GM19397 (cell line): ENCODE measurements at regions not wholly inside any gene's neighbourhood (a gene's known extent, or its start where the extent isn't known, plus 50 kb on each side); places are given as distances from the start of the nearest gene placed in this dataset.
"Not testable (repeated sequence)": the region's sequence is repeated elsewhere in the genome, so short reads cannot be mapped to it uniquely, and the experiment has no call there.

Experiments
- ATAC-seq: cut with Tn5 transposase; IDR thresholded peaks from one replicate; pipeline ENCODE4 v1.9.1; 2021; ENCODE audit warnings: mild to moderate bottlenecking, moderate library complexity; ENCODE audit not compliant: unreplicated experiment

DNA sequence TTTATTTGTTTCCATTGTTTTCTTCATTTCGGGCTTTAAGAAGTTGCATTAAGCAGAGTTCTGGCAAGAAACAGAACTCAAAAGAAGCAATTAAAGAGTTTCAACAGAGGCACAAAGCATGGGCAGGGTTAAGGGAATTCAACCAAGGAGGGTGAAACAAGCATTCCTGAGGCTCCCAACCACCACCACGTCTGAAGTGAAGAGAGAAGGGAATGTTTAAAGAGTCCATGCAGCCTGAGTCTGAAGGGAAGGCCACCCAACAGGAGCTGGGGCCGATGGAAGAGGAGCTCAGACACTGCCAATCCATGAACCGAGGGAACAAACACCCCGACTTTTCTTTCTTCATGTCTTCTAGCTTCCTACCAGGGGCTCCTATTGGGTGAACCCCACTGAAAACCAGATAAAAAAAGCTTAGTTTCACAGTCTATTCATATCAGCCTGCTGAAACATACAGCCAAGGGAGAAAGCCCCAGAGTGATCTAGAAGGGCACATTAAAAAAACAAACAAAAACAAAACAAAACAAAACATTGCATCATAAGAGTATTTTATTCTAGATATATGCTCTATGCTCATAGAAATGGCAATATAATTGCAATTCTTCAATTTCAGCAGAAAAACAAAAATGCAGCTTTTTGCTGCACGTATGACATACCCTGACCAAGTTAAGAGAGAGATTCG lies 592.1 kb downstream of the TTLL7 start:
- not testable (repeated sequence) for ATAC-seq

DNA sequence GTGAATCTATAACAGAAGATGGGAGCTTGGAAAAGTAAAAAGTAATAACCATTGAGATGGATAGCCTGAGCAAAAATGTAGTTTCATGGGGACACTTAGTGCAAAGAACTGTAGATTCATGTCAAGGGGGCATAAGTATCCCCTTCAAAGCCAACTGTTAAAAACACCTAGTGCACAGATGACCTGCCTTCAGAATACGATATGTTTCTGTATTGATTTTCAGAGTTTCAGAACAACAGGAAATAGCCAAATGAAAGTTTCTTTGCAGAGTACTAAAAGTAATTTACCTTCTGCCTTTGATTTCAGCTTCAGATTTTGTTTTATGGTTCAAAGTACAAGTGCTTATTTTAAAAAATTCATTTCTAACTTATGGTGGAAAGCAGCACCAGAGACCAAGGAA lies 593.1 kb downstream of the TTLL7 start:
- ATAC-seq: peak; percentile 59

DNA sequence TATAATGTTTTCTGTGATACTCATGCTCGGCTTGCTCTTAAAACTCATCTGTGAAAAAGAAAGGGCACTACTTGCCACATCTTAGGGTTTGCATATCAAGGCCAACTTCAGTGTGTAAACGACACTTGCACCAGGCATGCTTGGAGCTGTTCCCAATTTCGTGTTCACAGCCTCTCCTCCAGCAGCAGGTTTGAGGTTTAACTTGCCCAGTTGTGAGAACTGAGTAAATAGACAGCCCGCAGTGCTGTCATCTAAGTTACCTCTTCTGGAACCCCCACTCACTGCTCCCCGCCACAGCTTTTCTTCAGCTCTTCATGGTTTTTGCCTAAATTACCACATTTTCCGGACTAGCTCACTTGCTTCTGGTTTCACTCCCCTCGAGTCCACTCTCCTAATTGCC lies 595.4 kb downstream of the TTLL7 start:
- ATAC-seq: not testable (repeated sequence)

DNA sequence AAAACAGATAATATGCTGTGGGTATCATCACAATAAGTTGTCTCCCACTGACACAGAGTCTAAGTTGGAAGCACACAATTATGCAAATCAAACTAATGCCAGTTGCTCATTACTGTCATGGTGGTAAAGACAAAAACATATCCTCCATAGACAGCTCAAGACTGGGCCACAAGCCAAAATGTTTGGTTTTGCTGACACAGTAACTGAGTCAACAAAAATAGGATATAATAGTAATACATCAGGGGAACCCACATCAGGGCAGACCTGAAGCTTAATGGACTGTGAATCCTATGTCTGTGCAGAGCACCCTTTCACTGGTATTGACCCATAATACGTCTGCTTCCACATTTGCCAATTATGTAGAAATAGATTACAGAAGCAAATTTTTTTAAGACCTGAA lies 597.8 kb downstream of the TTLL7 start:
- ATAC-seq: not testable (repeated sequence)

DNA sequence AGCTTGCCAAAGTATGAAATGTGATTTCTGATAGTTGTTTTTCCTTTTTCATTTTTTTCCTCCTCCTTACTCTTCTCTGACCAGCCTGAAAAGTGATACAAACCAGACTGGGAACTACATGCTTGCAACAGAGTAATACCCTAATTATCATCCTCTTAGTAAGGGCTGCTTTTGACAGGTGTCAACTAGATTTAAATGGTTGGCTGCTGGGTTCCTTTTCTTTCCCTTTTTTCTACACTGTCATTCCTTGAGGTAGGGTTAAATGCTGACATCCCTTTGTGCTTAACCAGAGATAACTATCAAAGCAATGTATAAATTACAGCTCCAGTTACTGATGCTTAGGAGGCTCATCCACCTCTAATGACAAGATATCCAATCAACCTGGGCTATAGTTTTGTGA lies 598.8 kb downstream of the TTLL7 start:
- ATAC-seq: not testable (repeated sequence)

DNA sequence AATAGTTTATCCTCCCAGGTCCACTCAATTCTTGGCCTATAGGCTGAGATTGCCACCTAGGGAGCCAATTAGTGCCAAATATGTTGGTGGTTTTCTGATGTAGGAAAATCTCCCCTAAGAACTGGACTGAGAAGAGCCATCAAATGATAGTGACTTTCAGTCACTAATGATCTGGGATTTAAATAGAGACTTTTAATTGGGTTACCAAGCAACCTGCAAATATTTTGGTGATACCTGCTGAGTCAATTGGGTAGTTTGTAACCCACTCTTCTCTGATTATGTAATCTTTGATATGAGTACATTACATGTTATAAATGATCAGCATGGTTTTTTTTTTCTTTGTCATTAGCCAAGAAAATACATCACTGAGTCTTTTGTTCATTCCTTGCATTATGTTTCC lies 600.8 kb downstream of the TTLL7 start:
- ATAC-seq: not testable (repeated sequence)

DNA sequence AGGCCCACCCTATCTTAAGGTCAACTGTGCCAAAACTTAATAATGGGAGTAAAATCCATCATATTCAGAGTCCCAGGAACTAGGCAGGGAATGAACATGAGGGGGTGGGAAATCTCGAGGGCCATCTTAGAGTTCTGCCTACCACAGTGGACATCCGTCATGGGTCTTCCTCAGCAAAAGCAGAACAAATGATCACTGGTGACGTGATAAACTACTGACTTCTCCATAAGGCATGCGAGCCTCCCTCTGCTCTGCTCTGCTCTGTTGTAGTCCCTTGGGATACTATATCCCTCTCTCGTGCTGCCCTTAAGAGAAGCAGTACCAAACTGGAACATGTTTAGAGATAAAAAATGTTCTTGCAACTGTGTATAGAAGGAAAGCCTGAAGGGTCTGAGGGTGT lies 603.8 kb downstream of the TTLL7 start:
- ATAC-seq: not testable (repeated sequence)

DNA sequence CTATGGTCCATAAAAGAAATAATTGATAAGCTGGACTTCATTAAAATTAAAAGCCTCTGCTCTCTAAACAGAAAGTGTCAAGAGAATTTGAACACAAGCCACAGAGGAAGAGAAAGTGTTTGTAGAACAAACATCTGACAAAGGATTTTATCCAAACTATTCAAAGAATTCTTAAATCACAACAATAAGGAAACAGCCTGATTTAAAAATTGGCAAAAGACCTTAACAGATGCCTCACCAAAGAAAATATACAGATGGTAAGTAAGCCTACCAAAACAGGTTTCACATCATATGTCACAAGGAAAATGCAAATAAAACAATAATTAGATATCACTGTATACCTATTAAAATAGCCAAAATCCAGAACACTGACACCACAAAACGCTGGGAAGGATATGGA lies 612.0 kb downstream of the TTLL7 start:
- ATAC-seq: not testable (repeated sequence)

DNA sequence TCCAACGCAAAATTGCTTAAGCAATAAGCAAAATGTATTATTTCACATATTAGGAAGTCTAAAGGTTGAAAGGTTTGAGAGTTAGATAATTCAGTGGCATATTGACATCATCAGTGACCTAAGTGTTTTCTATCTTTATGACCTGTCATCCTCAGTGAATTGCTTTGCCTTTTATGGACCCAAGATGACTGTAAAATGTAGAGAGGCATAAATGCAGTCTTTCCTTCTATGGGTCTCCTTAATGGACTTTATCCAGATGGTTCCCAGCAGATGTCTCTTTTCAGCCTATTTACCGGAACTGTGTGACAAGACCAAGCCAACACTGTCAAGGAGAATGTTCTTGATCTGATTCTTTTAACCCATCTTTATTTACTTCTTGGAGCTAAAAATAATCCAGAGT lies 615.8 kb downstream of the TTLL7 start:
- ATAC-seq: not testable (repeated sequence)

DNA sequence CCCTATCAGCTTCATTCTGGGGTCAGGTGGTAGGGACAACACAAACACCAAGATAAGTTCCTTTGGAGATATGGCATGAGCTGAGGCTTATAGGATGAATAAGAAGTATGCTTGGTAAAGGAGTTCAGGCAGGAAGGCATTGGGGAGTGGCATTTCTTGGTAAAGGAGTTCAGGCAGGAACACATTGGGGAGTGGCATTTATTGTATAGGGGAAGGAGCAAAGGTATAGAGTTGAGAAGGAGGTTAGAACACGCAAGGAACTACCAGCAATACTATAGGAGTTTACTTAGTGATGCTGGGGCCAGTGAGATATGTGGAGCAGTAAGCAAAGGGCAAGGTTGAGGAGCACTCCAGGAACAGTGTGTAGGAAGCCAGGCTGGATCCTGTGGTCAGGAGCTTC lies 625.9 kb downstream of the TTLL7 start:
- not testable (repeated sequence) for ATAC-seq

DNA sequence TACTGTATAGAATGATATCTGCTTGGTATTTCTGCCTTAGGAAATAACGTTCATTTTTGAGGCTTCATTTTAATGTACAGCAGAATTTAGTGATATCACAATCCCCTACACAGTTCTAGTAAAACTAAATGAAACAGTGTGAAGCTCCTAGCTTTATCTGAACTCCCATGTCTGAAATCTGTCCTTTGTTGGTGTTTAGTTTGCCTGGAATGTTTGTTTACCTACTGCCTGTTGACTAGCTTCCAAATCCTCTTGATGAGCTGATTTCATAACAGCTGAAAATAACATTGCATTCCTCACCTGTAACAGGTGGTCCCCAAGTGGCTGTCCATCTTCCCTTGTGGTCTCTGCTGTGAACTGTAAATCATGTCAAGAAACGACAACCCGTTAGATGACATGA lies 629.1 kb downstream of the TTLL7 start:
- ATAC-seq: not testable (repeated sequence)

DNA sequence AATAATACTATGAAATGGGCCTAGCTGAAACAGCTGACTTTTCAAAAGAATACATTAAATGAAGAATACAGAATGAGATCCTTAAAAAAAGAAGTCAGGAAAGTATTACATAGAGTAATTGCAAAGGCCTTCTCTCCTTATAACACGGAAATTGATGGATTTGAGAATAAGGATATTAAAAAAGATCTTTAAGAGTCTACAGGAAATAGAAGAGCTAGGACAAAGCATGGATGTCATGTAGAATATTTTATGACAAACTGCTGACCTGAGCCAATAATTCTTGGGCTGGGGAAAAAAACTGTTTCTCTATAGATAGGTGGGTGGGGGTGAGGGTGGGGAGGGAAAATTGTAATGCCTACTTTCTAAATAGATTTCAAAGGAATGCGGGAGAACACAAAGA lies 633.6 kb downstream of the TTLL7 start:
- ATAC-seq: not testable (repeated sequence)

DNA sequence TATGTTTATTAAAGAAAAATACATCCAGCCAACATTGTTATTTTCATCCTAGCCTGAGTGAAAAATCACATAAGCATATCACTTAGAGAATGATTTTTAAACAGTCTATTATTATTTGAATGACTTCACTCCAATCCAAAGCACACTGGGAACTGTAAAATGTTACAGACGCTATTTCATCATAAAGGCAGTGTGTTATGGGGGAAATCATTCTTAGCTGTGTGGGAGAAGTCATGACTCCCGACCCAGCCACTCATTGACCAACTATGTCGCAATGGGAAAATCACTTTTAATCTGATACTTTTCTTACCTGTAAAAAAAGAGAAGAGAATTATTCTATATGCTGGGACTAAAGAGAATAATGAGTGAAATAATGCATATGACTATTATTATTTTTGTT lies 653.6 kb downstream of the TTLL7 start:
- ATAC-seq: not testable (repeated sequence)

DNA sequence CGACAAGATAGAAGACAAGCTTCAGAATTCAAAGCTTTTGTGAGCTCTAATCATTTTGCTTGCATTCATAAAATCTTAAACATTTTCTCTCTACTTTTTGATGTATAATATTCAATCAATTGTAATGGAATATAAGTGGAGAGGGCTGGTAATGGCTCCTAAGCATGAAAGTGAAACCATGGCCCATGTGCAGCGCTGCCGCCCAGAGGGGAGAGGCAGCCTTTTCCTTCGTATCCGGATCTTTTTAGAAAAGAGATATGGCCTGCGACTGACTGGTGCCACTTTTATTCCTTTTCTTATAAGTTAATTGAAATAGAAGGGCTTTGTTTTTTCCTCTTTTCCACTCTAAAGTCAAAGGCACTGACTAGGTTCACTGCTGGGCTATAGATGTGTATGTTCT lies 655.2 kb downstream of the TTLL7 start:
- ATAC-seq: not testable (repeated sequence)

DNA sequence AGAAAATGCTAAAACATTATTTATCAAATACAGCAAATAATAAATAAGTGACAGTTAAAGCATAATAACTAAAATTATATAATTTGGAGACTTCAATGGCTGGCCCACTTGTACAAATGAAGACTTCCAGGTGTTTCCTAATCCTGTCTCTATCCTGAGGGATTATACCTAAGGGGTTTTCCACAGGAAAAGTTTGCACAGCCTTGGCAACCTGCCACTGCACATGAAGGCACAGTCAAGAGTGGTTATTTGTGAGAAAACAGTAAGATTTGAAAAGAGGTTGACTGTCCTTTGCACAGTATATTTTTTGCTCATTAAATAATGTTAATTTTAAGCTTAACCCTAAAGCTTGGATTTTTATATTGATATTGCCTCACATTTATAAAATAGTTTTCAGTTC lies 655.9 kb downstream of the TTLL7 start:
- ATAC-seq: not testable (repeated sequence)

DNA sequence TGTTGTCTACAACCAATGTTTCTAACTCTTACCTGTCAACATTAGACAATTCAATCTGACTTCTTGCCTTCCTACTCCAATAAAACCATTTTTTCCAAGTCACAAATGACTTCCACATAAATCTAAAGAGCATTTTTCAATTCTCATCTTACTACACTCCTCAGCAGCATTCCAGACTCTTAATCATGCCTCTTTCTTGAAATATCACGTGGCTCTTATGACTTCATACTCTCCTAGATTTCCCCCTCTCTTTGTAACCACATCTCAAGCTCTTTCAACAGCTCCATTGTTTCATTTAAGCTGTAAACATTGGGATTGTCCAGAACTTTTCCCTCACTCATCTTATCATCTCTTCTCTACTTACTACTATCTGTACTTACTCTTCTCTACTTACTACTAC lies 666.6 kb downstream of the TTLL7 start:
- not testable (repeated sequence) for ATAC-seq

DNA sequence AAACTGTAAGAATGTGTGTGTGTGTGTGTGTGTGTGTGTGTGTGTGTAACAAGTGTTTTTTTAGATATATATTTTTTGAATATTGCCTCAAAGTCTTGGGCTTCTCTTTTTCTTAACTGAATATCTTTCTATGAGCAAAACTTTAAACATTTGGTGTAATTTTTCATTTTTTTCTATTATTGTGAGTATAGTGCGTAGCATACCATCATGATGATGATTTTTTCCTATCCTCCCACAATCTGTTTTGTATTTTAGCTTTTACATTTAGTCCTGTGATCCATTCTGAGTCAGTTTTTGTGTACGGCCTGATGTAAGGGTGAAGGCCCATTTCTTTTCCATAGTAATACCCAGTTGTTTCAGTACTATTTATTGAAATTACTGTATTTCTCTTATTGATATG lies 680.6 kb downstream of the TTLL7 start:
- no peak for ATAC-seq

DNA sequence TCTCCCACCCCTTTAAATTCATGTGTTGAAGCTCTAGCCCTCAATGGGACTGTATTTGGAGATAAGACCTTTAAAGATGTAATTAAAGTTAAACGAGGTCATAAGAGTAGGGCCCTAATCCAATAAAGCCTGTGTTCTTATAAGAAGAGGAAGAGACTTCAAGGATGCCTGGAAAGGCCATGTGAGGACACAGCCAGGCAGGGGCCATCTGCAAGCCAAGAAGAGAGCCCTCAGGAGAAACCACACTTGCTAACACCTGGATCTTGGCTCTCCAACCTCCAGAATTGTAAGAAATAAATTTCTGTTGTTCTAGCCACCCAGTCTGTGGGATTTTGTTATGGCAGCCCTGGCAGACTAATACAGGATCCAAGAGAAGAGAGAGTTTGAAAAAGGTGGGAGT lies 683.5 kb downstream of the TTLL7 start:
- ATAC-seq: not testable (repeated sequence)

DNA sequence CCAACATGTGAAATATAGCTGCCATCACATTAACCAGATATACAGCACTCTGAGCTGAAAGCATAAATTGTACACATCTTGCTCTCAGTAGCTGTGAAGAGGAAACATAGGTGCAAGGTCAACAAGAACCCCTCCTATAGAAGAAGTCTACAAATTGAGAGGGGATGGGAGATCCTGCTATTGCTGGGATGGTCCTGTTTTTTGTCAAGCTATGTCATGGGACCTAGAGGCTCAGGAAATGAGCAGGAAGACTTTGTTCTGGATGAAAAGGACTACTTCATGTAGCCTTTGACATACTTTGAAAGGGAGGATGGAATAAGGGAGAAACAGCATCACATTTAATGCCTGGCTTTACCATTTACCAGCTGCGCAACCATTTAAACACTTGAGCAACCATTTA lies 688.8 kb downstream of the TTLL7 start:
- not testable (repeated sequence) for ATAC-seq

DNA sequence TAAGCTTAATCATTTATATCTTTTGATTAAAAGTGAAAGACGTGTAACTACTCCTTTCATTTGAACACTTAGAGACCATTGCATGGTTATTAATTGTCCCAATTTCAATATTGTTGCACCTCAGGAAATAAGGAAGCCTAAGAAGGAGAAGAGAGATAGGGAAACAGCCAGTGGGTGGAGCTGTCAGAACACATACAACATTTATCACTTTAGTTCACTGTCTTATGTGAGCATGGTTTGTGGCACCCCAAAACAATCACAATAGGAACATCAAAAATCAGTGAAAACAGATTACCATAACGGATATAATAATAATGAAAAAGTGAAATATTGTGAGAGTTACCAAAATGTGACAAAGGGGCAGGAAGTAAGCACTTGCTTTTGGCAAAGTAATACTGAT lies 689.9 kb downstream of the TTLL7 start:
- not testable (repeated sequence) for ATAC-seq

DNA sequence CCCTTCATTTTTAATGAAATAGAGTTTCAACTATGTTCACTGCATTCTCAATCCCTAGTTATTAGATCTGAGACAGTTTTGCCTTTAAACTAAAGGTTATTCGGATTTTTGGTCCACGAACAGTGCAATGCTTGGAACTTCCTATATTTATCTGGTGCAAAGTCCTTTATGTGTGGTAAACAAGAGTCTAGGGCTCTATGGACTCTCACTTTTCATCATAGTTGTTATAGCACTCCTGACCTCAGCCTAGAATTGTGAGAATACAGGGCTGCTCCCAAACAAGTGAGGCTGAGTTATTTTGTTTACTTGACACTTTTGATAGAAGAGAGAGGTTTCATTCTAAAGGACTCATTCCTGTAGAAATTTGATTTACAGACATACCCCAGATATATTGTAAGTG lies 692.1 kb downstream of the TTLL7 start:
- ATAC-seq: not testable (repeated sequence)

DNA sequence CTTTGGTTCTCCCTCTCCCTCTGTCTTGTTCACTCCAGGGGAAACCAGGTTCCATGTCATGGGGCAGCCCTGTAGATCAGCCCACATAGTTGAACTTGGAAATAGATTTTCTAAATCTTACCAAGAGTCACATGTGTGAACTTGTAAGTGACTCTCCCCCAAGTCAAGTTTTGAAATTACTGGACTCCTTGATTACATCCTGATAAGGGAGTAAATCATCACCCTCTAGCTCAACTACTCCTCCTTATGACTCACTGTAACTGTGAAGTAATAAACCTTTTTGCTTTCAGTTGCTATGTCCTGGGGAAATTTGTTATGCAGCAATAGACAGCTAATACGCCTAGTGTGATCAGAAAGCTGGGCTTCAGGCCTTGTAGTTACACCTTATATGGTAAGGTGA lies 703.3 kb downstream of the TTLL7 start:
- not testable (repeated sequence) for ATAC-seq

DNA sequence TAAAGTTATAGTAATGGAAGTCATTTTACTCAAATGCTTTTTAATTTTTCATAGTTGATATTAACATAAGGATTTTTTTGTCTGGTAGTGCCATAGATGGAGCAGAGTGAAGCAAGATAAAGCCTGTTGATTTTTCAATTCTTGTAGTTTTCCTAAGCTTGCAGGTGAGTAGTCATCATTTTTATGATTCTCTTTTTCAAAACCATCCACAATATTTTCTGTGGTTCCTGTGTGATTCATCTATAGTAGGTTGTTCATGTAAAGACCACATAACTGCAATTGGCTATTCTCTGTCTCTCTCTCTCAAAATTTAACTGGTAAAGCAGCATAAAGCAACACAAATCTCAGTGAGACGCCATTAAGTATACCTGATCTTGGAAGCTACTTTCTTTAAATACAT lies 711.5 kb downstream of the TTLL7 start:
- not testable (repeated sequence) for ATAC-seq
